Right lobe of liver (tissue), 4 donors: ENCODE measurements at regions not wholly inside any gene's neighbourhood (a gene's known extent, or its start where the extent isn't known, plus 50 kb on each side); places are given as distances from the start of the nearest gene placed in this dataset.

Experiments used
- POLR2A ChIP-seq: fragments of 450-650 bp; IDR thresholded peaks from one replicate; pipeline ENCODE4 v1.6.1; 2017; ENCODE audit warnings: antibody characterized with exemption, mild to moderate bottlenecking
- TF ChIP-seq, protein P1 (sequence below), 4 donors: fragments of 200-600 bp in 3 of 4; fragments of 450-650 bp in 1 of 4; IDR thresholded peaks; one replicate each; pipeline versions ENCODE4 v1.5.1 to v1.8.0; 2016 to 2022; ENCODE audit warnings: antibody characterized with exemption in 4 of 4, mild to moderate bottlenecking in 2 of 4
- donor health status: DM: no; HTN: no; CAD: no.
- donor health status: DM: no; HTN: no; CAD: no.
- donor health status: DM: no; HTN: yes; CAD: no.

DNA sequence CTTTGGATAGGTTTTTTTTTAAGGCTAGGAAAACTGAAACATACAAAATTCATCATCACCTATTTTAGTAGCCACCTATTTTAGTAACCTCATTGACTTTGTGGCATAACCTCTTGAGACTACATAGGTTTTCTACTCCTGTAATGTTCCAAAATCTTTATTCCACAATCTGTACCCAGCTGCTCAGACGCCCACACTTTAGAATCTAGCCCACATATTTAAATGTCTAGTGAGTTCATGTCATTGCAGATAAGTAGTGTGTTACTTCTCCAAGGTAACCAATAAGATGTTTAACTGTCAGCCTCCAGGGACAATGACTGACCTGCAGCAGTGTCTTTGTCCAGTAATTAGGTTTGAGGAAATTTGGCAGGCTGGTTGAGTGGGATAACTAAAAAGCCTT is 330.2 kb downstream of the MZT1 start:
- TF ChIP-seq, protein P1, sequence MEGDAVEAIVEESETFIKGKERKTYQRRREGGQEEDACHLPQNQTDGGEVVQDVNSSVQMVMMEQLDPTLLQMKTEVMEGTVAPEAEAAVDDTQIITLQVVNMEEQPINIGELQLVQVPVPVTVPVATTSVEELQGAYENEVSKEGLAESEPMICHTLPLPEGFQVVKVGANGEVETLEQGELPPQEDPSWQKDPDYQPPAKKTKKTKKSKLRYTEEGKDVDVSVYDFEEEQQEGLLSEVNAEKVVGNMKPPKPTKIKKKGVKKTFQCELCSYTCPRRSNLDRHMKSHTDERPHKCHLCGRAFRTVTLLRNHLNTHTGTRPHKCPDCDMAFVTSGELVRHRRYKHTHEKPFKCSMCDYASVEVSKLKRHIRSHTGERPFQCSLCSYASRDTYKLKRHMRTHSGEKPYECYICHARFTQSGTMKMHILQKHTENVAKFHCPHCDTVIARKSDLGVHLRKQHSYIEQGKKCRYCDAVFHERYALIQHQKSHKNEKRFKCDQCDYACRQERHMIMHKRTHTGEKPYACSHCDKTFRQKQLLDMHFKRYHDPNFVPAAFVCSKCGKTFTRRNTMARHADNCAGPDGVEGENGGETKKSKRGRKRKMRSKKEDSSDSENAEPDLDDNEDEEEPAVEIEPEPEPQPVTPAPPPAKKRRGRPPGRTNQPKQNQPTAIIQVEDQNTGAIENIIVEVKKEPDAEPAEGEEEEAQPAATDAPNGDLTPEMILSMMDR (IDR thresholded peaks at IDR 0.05), result no peak
- TF ChIP-seq POLR2A, result no peak
